ENCODE measurements at regions not wholly inside any gene's neighbourhood (a gene's known extent, or its start where the extent isn't known, plus 50 kb on each side); places are given as distances from the start of the nearest gene placed in this dataset.

DNA sequence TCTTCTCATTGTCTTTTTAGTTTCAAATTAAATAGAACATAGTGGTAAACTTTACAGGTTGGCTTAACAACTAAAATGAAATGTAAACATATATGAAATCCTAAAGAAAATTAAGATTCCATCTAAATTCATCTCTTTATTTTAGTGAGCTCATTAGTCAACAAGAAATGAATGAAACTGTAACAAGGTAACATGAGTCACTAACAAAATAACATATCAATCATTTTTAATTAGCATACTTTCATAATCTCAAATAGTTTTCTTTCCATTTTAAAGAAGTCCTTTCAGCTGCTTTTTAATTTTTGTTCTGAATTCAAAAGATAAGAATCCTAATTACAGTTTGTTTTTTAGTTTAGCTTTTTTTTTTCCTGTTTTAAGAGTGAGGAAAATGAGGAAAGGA lies 688.6 kb upstream of the TENM4 start:
- no peak for ATAC-seq
- TF ChIP-seq CSDC2 (CRISPR knock-in tag; IDR thresholded peaks at IDR 0.05) (no peak), ZC3H10 (CRISPR knock-in tag; IDR thresholded peaks at IDR 0.05) (no peak), ZNF565 (CRISPR knock-in tag; conservative IDR thresholded peaks at IDR 0.05; ENCODE audit: low read depth) (no peak), ISL1 (CRISPR knock-in tag; IDR thresholded peaks at IDR 0.05) (no peak), TCF4 (CRISPR knock-in tag; IDR thresholded peaks at IDR 0.05; ENCODE audit: borderline replicate concordance) (no peak), ZNF70 (CRISPR knock-in tag; IDR thresholded peaks at IDR 0.05) (no peak), GLIS3 (CRISPR knock-in tag; IDR thresholded peaks at IDR 0.05) (no peak), BACH2 (CRISPR knock-in tag; IDR thresholded peaks at IDR 0.05; ENCODE audit: borderline replicate concordance) (no peak), OSR1 (CRISPR knock-in tag; IDR thresholded peaks at IDR 0.05) (no peak), TOX (CRISPR knock-in tag; IDR thresholded peaks at IDR 0.05; ENCODE audit: borderline replicate concordance) (no peak), ESRRG (CRISPR knock-in tag; IDR thresholded peaks at IDR 0.05) (no peak), ZNF8 (CRISPR knock-in tag; IDR thresholded peaks at IDR 0.05) (no peak), RARB (CRISPR knock-in tag; IDR thresholded peaks at IDR 0.05) (no peak), ZFP30 (CRISPR knock-in tag; IDR thresholded peaks at IDR 0.05) (no peak)
- TF ChIP-seq, protein P1, sequence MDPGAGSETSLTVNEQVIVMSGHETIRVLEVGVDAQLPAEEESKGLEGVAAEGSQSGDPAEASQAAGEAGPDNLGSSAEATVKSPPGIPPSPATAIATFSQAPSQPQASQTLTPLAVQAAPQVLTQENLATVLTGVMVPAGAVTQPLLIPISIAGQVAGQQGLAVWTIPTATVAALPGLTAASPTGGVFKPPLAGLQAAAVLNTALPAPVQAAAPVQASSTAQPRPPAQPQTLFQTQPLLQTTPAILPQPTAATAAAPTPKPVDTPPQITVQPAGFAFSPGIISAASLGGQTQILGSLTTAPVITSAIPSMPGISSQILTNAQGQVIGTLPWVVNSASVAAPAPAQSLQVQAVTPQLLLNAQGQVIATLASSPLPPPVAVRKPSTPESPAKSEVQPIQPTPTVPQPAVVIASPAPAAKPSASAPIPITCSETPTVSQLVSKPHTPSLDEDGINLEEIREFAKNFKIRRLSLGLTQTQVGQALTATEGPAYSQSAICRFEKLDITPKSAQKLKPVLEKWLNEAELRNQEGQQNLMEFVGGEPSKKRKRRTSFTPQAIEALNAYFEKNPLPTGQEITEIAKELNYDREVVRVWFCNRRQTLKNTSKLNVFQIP (CRISPR knock-in tag; IDR thresholded peaks at IDR 0.05; ENCODE audit: borderline replicate concordance, low read depth) = no peak
- TF ChIP-seq, protein P2, sequence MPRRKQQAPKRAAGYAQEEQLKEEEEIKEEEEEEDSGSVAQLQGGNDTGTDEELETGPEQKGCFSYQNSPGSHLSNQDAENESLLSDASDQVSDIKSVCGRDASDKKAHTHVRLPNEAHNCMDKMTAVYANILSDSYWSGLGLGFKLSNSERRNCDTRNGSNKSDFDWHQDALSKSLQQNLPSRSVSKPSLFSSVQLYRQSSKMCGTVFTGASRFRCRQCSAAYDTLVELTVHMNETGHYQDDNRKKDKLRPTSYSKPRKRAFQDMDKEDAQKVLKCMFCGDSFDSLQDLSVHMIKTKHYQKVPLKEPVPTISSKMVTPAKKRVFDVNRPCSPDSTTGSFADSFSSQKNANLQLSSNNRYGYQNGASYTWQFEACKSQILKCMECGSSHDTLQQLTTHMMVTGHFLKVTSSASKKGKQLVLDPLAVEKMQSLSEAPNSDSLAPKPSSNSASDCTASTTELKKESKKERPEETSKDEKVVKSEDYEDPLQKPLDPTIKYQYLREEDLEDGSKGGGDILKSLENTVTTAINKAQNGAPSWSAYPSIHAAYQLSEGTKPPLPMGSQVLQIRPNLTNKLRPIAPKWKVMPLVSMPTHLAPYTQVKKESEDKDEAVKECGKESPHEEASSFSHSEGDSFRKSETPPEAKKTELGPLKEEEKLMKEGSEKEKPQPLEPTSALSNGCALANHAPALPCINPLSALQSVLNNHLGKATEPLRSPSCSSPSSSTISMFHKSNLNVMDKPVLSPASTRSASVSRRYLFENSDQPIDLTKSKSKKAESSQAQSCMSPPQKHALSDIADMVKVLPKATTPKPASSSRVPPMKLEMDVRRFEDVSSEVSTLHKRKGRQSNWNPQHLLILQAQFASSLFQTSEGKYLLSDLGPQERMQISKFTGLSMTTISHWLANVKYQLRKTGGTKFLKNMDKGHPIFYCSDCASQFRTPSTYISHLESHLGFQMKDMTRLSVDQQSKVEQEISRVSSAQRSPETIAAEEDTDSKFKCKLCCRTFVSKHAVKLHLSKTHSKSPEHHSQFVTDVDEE (CRISPR knock-in tag; IDR thresholded peaks at IDR 0.05) = no peak
- TF ChIP-seq, protein P3, sequence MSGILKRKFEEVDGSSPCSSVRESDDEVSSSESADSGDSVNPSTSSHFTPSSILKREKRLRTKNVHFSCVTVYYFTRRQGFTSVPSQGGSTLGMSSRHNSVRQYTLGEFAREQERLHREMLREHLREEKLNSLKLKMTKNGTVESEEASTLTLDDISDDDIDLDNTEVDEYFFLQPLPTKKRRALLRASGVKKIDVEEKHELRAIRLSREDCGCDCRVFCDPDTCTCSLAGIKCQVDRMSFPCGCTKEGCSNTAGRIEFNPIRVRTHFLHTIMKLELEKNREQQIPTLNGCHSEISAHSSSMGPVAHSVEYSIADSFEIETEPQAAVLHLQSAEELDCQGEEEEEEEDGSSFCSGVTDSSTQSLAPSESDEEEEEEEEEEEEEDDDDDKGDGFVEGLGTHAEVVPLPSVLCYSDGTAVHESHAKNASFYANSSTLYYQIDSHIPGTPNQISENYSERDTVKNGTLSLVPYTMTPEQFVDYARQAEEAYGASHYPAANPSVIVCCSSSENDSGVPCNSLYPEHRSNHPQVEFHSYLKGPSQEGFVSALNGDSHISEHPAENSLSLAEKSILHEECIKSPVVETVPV (CRISPR knock-in tag; IDR thresholded peaks at IDR 0.05) = no peak
- TF ChIP-seq, protein P4, sequence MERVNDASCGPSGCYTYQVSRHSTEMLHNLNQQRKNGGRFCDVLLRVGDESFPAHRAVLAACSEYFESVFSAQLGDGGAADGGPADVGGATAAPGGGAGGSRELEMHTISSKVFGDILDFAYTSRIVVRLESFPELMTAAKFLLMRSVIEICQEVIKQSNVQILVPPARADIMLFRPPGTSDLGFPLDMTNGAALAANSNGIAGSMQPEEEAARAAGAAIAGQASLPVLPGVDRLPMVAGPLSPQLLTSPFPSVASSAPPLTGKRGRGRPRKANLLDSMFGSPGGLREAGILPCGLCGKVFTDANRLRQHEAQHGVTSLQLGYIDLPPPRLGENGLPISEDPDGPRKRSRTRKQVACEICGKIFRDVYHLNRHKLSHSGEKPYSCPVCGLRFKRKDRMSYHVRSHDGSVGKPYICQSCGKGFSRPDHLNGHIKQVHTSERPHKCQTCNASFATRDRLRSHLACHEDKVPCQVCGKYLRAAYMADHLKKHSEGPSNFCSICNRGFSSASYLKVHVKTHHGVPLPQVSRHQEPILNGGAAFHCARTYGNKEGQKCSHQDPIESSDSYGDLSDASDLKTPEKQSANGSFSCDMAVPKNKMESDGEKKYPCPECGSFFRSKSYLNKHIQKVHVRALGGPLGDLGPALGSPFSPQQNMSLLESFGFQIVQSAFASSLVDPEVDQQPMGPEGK (CRISPR knock-in tag; IDR thresholded peaks at IDR 0.05; ENCODE audit: borderline replicate concordance) = no peak

DNA sequence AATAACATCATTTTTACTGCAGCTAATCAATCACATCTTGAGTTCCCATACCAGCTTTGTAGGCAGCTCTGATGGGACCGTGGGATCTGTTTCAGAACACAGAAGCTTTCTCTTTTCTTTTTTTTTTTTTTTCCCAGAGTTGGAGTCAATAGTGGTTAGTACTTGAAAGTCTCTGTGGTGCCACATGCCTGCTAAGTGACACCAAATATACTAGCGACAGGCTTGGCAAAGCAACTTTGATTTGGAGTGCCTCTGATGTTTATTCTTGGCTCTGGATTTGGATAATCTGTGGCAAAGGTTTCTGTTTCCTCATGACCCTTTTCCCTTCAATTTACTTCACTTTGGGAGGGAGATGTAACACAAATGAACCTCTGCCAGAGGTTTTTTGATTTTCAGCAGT lies 681.4 kb upstream of the TENM4 start:
- TF ChIP-seq ARNTL (CRISPR knock-in tag; IDR thresholded peaks at IDR 0.05; ENCODE audit: borderline replicate concordance, low read depth) = no peak
- no peak for TF ChIP-seq ZFP3 (CRISPR knock-in tag; IDR thresholded peaks at IDR 0.05)
- TF ChIP-seq TOX (CRISPR knock-in tag; IDR thresholded peaks at IDR 0.05; ENCODE audit: borderline replicate concordance) = no peak
- TF ChIP-seq, protein P2 (CRISPR knock-in tag; IDR thresholded peaks at IDR 0.05) = no peak
- ATAC-seq = no peak

DNA sequence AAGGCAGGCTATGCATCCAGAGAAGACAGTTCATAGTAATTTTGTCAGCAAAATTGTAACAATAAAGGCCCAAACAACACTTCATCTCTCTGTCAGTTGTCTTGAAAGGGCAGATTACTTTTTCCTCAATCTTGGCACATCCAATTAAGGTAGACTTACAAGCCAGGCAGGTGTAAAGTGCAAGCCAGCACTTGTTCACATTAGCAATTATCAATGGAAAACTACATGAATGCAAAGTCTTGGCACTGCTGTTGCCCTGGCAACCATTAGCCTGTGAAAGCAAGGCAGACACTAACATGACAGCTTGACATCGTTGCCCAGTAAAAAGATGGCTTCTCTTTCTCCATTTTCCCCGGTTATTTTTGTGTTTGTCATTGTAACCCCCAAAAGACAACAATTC lies 677.2 kb upstream of the TENM4 start:
- no peak for ATAC-seq
- TF ChIP-seq, protein P2 (CRISPR knock-in tag; IDR thresholded peaks at IDR 0.05) = no peak
- TF ChIP-seq ZC3H10 (CRISPR knock-in tag; IDR thresholded peaks at IDR 0.05) (no peak), ARNTL (CRISPR knock-in tag; IDR thresholded peaks at IDR 0.05; ENCODE audit: borderline replicate concordance, low read depth) (no peak), ESRRG (CRISPR knock-in tag; IDR thresholded peaks at IDR 0.05) (no peak), ZFP3 (CRISPR knock-in tag; IDR thresholded peaks at IDR 0.05) (no peak), PPARA (CRISPR knock-in tag; IDR thresholded peaks at IDR 0.05; ENCODE audit: borderline replicate concordance) (no peak), GLIS3 (CRISPR knock-in tag; IDR thresholded peaks at IDR 0.05) (no peak)
- TF ChIP-seq, protein P1 (CRISPR knock-in tag; IDR thresholded peaks at IDR 0.05; ENCODE audit: borderline replicate concordance, low read depth) = no peak

All from SK-N-SH treated with all-trans-retinoic acid at 6 μM for 48 hours (cell line).